ENCODE measurements at regions not wholly inside any gene's neighbourhood (a gene's known extent, or its start where the extent isn't known, plus 50 kb on each side); places are given as distances from the start of the nearest gene placed in this dataset.

DNA sequence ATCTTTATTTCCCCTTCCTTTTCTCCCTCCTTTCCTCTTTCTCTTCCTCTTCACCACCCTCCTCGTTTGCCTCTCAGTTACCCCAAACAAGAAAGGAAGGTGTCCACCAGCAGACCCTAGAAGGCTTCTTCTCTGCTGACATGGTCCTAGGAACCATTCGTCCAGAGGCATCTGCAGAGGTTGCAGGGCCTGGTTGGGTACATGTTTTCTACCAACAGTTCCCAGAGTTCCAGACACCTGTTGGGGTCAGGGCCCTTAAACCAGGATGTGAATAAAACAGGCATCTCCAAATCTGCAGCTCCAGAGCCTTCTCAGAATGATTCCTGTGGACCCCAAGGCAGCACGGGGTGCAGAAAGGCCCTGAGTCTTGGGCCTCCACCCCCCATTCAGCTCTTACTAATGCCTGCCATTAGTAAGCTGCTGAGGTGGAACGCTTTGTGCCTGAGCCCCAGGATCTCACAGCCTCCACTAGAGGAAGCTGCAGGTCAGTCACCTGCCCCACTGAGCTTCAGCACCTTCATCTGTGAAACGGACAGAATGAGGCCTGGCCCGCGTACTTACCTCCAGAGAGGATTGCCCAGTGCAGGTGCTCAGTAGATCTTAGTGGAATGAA, 130.4 kb downstream of the DICER1 start:
- Histone ChIP-seq H3K9me2 (replicated peaks; ENCODE audit: control insufficient read depth, low read length) (no peaks in the 10 kb centered on the region), H3K4me1 (ENCODE audit: control insufficient read depth, low read length) (peaks cover 44% of the 10 kb centered on the region), H4K20me1 (ENCODE audit: control insufficient read depth, insufficient read depth, low read depth, low read length) (no peaks in the 10 kb centered on the region), H3K4me2 (ENCODE audit: low read length) (no peak overlapping the region), H3F3A (ENCODE audit: control insufficient read depth, insufficient read depth) (no peaks in the 10 kb centered on the region), H3K27ac (ENCODE audit: low read depth, low read length) (no peak overlapping the region), H3K27me3 (ENCODE audit: control insufficient read depth, low read length) (no peaks in the 10 kb centered on the region), H3K9me3 (ENCODE audit: control insufficient read depth, insufficient read depth, low read length) (peaks cover 12% of the 10 kb centered on the region; the same call in 1 of the 2 replicates), H3K79me2 (ENCODE audit: control insufficient read depth, low read length) (no peaks in the 10 kb centered on the region), H3K4me3 (ENCODE audit: low read length) (no peak overlapping the region), H3K36me3 (ENCODE audit: control insufficient read depth, low read length) (peaks cover 7% of the 10 kb centered on the region)
- TF ChIP-seq EZH2phosphoT487 (IDR thresholded peaks at IDR 0.05; ENCODE audit: borderline replicate concordance, low read length), result no peak
- TF ChIP-seq, protein P1, sequence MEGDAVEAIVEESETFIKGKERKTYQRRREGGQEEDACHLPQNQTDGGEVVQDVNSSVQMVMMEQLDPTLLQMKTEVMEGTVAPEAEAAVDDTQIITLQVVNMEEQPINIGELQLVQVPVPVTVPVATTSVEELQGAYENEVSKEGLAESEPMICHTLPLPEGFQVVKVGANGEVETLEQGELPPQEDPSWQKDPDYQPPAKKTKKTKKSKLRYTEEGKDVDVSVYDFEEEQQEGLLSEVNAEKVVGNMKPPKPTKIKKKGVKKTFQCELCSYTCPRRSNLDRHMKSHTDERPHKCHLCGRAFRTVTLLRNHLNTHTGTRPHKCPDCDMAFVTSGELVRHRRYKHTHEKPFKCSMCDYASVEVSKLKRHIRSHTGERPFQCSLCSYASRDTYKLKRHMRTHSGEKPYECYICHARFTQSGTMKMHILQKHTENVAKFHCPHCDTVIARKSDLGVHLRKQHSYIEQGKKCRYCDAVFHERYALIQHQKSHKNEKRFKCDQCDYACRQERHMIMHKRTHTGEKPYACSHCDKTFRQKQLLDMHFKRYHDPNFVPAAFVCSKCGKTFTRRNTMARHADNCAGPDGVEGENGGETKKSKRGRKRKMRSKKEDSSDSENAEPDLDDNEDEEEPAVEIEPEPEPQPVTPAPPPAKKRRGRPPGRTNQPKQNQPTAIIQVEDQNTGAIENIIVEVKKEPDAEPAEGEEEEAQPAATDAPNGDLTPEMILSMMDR (IDR thresholded peaks at IDR 0.05; ENCODE audit: low read depth, low read length, poor library complexity, severe bottlenecking), result no peak

DNA sequence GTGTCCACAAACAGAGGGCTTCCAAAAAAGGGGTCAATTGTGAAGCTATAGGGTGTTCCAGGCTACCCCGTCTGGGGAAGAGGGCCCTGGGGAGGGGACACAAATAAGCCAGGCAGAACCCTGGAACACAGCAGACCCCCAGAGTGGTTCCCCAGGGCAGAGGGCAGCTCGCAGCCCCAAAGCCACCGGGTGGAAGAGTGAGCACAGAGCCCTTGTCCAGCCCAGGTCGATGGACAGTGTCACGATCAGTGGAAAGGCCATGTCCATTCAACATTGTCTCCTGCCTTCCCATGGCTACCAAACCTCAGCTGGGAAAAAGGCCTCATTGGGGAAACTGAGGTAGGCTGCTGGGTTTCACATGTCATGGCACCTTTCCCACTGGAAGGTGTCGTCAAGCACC, 131.4 kb downstream of the DICER1 start:
- TF ChIP-seq, protein P1 (IDR thresholded peaks at IDR 0.05; ENCODE audit: low read depth, low read length, poor library complexity, severe bottlenecking), result no peak
- TF ChIP-seq EZH2phosphoT487 (IDR thresholded peaks at IDR 0.05; ENCODE audit: borderline replicate concordance, low read length), result no peak
- Histone ChIP-seq H3K4me2 (ENCODE audit: low read length) (no peak overlapping the region), H3K4me3 (ENCODE audit: low read length) (no peak overlapping the region)

DNA sequence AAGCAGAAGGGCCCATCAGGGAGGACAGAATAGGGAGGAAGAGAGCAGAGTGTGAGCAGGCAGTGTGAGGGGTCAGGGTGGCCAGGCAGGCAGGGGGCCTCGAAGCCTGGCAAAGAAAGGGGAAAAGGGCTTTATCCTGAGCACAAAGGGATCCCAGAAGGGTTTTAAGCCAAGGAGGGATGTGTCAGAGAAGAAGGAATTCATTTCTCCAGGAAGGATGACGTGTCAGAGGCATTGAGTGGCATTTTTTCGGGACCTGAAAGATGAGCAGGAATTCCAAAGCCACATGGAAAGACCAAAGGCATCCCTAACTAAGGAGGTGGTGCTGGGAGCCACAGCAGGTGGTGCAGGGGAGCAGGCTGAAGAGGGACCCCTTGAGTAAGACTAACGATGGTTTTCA, 132.1 kb downstream of the DICER1 start:
- Histone ChIP-seq H3K4me1 (ENCODE audit: control insufficient read depth, low read length) (peaks cover 57% of the 10 kb centered on the region), H3F3A (ENCODE audit: control insufficient read depth, insufficient read depth) (no peaks in the 10 kb centered on the region), H3K4me2 (ENCODE audit: low read length) (no peak overlapping the region), H3K36me3 (ENCODE audit: control insufficient read depth, low read length) (no peaks in the 10 kb centered on the region; the same call in 1 of the 2 replicates), H3K4me3 (ENCODE audit: low read length) (no peak overlapping the region), H3K27me3 (ENCODE audit: control insufficient read depth, low read length) (no peaks in the 10 kb centered on the region), H3K27ac (ENCODE audit: low read depth, low read length) (no peak overlapping the region), H3K79me2 (ENCODE audit: control insufficient read depth, low read length) (no peaks in the 10 kb centered on the region), H3K9me3 (ENCODE audit: control insufficient read depth, insufficient read depth, low read length) (peaks cover 7% of the 10 kb centered on the region; the same call in 1 of the 2 replicates), H3K9me2 (replicated peaks; ENCODE audit: control insufficient read depth, low read length) (no peaks in the 10 kb centered on the region), H4K20me1 (ENCODE audit: control insufficient read depth, insufficient read depth, low read depth, low read length) (no peaks in the 10 kb centered on the region)
- TF ChIP-seq, protein P1 (IDR thresholded peaks at IDR 0.05; ENCODE audit: low read depth, low read length, poor library complexity, severe bottlenecking), result no peak
- no peak for TF ChIP-seq EZH2phosphoT487 (IDR thresholded peaks at IDR 0.05; ENCODE audit: borderline replicate concordance, low read length)

More for the DNA sequence above, 131.4 kb downstream of the DICER1 start:
- Histone ChIP-seq H3K79me2 (ENCODE audit: control insufficient read depth, low read length) (no peaks in the 10 kb centered on the region), H3K9me2 (replicated peaks; ENCODE audit: control insufficient read depth, low read length) (no peaks in the 10 kb centered on the region), H3K36me3 (ENCODE audit: control insufficient read depth, low read length) (no peaks in the 10 kb centered on the region; the same call in 1 of the 2 replicates), H3K27me3 (ENCODE audit: control insufficient read depth, low read length) (no peaks in the 10 kb centered on the region), H3F3A (ENCODE audit: control insufficient read depth, insufficient read depth) (no peaks in the 10 kb centered on the region), H4K20me1 (ENCODE audit: control insufficient read depth, insufficient read depth, low read depth, low read length) (no peaks in the 10 kb centered on the region), H3K9me3 (ENCODE audit: control insufficient read depth, insufficient read depth, low read length) (peaks cover 7% of the 10 kb centered on the region; the same call in 1 of the 2 replicates), H3K27ac (ENCODE audit: low read depth, low read length) (no peak overlapping the region), H3K4me1 (ENCODE audit: control insufficient read depth, low read length) (peaks cover 50% of the 10 kb centered on the region)

Measured in DOHH2 (cell line).